ENCODE measurements at regions not wholly inside any gene's neighbourhood (a gene's known extent, or its start where the extent isn't known, plus 50 kb on each side); places are given as distances from the start of the nearest gene placed in this dataset.
A peak's percentile ranks its signal among the peaks of the same experiment; 100 is the strongest.
"Not testable (repeated sequence)": the region's sequence is repeated elsewhere in the genome, so short reads cannot be mapped to it uniquely, and the experiment has no call there.

DNA sequence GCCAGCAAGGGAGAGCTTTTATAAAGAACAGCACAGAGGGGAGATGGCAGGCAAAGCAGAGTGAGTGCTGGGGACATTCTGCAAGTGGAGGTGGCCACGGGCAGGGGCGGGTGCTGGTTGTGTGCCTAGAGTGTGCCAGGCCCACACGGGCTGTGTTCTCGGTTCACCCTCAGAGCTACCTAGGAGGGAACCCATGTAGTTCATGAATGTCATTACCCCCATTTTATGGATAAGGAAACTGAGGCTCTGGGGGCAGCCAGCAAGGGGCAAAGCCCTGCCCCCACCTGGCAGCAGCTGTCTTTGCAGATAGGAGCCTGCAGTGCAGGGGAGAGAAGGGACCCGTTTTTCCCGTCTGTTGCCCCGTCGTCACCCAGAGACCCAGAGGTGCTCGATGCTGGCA lies 85.2 kb upstream of the NCOR2 start:
- DNase-seq (ENCODE audit: low read depth): no peak

DNA sequence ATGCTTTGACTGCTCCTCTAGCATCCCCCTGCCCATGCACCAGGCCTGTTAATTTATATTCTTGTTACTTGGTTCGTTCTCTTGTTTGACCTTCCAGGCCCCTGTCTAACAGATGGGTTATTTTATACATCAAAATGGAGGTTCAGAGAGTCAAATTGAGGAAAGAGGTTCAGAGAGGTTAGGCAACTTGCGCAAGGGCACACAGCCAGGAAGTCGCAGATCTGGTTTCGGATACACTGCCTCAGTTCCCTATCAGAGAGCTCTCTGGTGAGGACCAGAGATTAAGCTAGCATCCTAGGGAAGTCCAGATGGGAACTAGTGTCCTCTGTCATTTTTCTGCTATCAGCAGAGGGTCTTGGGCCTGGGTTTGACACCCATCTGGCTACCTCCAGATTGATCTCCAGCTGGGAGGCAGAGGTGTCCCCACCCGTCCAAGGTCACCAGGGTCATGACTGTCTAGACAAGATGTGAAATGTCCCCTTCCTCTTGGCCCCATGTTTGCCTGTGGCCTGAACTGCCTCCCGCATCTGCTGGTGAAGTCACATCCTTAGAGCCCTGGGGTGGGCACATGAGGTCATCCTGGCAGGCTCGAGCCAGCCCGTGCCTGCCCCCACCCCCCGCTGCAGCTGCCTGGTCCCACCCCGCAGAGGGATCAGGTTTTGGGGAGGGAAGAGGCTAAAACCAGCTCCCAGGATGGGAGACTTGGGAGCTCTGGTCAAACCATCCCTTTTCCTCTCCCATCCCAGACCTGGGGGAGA lies 84.3 kb upstream of the NCOR2 start:
- no peak for DNase-seq (ENCODE audit: low read depth)

DNA sequence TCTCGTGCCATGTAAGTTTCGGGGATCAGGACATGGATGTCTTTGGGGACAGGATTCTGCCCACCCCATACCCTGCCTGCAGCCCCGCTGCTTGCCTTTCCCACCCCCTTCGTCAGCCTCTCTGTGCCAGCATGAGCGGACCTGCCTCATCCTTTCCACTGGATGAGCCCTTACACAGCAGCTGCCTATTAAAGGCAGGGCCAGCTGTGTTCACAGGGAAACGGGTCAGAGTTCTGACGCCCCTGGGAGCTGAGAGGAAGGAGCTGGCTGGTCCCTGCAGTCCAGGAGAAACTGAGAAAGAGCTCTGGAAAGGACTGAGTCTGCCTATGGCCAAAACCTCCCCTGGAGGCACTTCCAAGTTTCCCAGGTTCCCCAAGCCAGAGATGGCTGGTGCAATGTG lies 83.5 kb upstream of the NCOR2 start:
- no peak for DNase-seq (ENCODE audit: low read depth)

DNA sequence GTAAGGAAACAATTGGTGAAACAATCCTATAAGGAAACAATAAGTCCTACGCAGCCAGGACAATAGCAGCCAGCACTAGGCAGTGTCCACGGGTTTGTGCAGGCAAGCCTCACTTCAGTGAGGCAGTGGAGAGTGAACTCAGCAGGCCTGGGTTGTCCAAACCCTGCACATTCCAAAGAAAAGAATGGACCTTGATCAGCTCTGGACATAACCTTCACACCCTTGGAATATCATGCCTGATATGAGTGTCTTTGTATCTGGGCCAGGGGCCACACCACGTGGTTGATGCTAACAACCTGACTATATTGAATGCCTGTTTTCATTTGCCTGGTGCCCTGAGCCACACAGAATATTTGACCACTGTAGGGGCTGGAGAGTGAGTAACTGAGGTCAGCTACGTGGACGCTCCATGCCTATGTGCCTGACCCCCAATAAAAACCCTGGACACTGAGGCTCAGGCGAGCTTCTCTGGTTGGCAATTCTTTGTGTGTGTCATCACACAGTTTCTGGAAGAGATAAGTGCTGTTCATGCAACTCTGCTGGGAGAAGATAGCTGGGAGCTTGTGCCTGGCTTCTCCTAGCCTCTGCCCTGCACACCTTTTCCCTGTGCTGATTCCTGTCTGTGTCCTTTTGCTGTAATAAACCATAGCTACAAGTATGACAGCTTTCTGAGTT lies 81.4 kb upstream of the NCOR2 start:
- no peak for DNase-seq (ENCODE audit: low read depth)

DNA sequence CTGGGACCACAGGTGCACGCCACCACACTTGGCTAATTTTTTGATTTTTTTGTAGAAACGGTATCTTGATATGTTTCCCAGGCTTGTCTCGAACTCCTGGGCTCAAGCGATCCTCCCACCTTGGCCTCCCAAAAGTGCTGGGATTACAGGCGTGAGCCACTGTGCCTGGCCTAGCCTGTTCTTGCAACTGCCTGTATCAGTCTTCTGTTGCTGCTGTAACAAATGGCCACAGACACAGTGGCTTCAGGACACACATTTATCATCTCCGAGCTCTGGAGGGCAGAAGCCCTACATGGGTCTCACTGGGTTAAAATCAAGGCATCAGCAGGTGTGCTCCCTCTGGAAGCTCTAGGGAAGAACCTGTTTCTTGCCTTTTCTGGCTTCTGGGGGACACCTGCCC lies 79.9 kb upstream of the NCOR2 start:
- no peak for DNase-seq (ENCODE audit: low read depth)

DNA sequence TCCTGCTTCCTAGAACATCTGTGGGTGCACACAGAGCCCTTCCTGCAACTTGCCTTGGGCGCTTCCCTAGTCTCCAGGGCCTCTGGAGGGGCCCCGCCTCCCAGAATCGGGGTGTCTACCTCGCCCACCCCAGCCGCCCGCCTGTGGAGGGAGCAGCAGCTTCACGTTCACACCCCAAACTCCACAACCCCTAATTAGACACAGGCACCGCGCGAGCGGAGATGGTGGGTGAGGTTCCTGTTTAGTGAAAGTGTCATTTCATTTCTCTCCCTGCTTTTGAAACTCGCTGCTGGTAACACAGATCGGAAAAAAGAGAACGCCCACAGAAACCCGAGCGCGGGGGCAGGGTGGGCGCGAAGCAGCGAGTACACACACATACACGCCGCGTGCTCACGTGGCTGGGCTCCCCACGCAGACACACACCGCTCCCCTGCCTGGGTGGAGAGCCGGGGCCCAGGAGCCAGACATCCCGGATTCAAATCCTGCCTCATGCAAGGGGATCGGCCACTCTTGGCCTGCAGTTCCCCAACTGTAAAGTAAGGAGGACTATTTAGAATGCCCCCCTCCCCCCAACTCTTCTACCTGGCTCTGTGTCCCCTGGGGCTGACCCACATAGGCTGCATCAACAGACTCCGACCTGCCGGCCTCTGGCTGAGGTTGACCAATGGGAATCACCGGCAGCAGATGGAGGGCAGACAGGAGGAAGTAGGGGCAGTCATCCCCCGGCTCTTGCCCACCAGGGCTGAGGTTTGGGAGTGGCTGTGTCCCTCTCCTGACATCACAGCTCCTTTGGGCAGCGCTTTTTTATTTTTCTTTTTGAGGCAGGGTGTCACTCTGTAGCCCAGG lies 79.2 kb upstream of the NCOR2 start:
- no peak for DNase-seq (ENCODE audit: low read depth)

DNA sequence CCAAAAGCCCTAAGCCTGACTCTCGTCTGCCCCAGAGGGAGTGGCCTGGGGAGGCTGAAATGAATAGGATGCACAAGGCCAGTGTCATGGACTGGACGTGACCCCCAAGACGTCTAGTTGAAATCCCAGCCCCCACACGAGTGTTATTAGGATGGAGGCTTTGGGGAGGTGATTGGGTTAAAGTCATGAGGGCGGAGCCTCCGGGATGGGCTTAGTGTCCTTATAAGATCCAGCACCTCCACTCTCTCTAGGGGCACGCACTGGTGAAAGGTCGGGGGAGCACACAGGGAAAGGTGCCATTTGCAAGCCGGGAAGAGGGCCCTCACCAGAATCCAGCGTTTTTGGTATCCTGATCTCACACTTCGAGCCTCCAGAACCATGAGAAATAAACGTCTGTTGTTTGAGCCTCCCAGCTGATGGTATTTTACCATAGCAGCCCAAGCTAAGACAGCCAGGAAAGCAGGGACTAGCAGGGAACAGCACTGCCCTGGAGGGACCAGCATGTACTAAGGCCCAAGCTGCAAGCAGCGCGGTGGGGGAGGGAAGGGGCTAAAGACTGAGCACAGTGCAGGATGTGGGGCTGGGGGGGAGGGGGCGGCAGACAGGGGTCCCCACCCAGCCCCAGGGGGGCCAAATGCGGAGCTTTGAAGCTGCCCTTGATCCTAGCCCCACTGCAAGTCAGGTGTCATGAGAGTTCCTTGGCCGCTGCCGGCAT lies 78.3 kb upstream of the NCOR2 start:
- no peak for DNase-seq (ENCODE audit: low read depth)

DNA sequence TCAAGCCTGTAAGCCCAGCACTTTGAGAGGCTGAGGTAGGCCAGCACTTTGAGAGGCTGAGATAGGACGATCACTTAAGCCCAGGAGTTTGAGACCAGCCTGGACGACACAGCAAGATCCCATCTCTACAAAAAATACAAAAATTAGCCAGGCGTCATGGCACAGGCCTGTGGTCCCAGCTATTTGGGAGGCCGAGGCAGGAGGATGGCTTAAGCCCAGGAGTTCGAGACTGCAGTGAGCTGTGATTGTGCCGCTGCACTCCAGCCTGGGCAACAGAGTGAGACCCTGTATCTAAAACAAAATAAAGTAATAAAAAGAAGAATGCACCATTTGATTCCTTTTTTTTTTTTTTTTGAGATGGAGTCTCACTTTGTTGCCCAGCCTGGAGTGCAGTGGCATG lies 76.4 kb upstream of the NCOR2 start:
- not testable (repeated sequence) for DNase-seq (ENCODE audit: low read depth)

DNA sequence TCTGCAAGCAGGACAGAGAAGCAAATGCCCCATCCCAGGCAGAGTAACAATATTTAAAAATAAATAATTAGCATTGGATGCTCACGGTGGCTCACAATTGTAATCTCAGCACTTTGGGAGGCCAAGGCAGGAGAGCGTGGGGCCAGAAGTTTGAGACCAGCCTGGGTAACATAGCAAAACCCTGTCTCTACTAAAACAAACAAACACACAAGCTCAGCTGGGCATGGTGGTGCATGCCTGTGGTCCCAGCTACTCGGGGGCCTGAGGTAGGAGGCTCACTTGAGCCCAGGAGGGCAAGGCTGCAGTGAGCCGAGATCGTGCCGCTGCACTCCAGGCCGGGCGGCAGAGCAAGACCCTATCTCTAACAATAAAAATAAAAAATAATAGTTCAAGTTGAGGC lies 74.7 kb upstream of the NCOR2 start:
- no peak for DNase-seq (ENCODE audit: low read depth)

DNA sequence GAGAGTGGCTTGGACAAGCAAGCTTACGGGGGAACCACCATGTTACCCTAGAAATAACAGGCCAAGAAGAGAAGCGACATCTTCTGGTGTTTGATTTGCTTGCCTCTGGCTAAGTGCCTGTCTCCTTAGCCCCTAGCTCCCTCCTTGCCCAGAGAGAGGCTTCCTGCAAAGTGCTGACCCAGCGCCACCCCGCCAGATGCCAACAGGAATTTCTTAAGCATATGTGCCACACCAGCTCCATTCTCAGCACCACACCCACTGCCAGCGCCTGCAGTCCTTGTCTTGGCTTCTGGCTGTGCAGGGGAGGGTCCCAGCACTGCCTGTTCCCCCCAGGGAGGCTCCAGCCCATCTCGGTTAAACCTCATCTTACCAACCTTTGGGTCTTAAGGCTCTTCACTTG lies 74.2 kb upstream of the NCOR2 start:
- DNase-seq (ENCODE audit: low read depth): no peak

DNA sequence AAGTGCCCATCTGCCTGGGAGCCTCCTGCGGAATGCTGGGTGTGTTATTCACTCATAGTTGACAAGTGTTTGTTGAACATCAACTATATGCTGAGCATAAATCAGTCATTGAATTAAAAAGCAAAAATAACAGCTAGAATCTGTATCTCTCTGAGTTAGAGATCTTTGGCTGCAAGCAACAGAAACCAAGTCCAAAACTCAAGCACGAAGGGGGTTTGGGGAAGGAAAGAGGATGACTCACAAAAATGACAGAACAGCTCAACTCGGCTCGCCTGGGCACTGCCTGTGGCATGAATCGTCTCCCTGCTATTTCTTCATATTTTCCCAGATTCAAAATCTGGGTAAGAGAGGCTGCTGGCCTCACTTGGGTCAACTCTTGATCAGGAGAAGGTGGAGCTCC lies 72.6 kb upstream of the NCOR2 start:
- DNase-seq (ENCODE audit: low read depth): peak; percentile 60

DNA sequence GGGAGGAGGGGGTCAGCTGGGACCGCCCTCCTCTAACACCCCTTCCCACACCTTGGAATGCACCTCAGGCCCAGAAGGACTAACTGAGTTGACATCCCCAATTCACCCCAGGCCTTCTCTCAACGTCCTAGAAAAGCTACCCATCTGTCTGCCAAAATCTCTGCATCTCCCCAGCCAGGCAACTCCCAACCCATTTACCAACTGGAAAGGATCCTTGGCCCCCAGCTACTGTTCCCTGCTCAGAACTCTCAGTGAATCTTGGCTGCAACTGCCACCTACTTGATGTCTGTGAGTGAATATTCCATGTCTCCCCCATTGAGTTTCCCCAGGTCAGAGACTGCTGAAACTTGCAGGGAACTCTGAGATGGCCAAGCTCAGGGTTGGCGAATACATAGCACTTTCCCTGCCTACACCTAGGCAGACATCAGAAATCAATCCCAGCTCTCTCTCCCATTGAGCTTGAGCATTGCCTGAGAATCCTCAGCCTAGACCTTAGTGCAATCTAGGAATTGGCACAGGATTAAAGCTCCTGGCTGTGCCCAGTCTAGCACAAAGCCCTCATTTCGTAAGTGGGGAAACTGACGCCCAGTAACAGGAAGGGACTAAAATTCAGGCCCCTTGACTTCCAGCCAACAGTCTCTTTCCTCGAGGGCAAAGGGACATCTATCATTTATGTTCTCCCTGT lies 71.9 kb upstream of the NCOR2 start:
- no peak for DNase-seq (ENCODE audit: low read depth)

DNA sequence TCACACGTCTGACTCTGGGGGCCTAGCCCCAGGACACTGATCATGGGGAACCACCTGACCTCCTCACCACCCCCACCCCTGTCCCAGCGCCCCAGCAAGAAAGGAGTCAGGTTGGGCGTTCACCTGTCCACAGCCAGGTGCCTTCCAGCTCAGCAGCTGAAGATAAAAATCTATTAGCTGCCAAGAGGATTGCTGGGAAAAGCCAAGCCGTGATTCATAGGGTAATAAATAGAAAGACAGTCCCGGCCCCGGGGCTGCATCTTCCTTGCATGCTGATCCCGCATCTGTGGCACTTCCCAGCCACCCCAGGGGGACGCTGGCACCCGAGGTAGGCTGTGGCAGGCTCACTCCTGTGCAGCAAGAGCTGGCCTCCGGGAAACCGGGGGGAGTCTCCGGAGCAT lies 70.2 kb upstream of the NCOR2 start:
- peak; percentile 11 for DNase-seq (ENCODE audit: low read depth)

DNA sequence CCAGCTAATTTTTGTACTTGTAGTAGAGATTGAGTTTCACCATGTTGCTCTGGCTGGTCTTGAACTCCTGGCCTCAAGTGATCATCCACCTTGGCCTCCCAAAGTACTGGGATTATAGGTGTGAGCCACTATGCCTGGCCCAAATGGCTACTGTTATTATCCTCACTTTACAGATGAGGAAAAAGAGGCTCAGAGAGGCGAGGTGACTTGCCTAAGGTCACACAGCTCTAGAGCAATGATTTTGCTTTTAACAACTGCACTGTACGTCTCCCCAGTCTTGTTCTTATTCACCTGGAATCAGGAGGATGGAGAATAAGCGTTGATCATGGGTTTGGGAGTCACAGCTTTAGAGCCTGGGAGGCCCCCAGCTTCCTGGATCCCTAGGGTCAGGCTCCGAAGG lies 69.8 kb upstream of the NCOR2 start:
- DNase-seq (ENCODE audit: low read depth): no peak

DNA sequence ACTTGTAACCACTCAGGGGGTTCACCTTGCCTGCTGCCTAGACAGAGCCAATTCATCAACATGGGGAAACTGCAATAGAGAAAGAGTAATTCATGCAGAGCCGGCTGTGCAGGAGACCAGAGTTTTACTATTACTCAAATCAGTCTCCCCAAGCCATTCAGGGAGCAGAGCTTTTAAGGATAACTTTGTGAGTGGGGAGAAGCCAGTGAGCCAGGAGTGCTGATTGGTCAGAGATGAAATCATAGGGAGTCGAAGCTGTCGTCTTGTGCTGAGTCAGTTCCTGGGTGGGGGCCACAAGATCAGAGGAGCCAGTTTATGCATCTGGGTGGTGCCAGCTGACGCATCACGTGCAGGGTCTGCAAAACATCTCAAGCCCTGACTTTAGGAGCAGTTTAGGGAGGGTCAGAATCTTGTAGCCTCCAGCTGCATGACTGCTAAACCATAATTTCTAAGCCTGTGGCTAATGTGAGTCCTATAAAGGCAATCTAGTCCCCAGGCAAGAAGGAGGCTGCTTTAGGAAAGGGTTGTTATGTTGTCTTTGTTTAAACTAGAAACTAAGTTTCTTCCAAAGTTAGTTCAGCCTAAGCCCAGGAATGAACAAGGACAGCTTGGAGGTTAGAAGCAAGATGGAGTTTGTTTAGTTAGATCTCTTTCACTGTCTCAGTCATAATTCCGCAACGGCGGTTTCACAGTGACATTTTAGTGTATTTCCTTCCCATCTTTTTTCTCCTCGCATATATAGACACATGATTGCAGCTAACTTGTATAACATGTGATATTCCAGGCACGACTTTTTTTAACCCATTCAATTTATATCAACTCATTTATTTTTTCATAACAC lies 68.9 kb upstream of the NCOR2 start:
- peak; percentile 44 for DNase-seq (ENCODE audit: low read depth)

DNA sequence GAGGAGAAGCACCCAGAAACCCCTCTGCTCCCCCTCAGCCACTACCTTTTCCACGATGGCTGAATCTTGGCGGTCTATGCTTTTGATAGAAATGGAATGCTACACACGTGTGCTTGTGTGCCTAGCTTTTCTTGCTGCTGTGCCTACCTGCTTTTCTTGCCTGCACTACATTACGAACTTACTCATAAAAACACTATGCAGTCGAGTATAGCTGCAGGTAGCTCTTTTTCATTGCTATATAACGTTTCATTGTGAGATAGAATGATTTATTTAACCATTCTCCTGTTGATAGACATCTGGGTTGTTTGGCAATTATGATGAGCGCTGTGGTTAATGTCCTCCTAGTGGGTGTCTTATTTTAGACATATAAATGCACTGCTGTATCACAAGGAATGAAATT lies 67.9 kb upstream of the NCOR2 start:
- DNase-seq (ENCODE audit: low read depth): no peak

DNA sequence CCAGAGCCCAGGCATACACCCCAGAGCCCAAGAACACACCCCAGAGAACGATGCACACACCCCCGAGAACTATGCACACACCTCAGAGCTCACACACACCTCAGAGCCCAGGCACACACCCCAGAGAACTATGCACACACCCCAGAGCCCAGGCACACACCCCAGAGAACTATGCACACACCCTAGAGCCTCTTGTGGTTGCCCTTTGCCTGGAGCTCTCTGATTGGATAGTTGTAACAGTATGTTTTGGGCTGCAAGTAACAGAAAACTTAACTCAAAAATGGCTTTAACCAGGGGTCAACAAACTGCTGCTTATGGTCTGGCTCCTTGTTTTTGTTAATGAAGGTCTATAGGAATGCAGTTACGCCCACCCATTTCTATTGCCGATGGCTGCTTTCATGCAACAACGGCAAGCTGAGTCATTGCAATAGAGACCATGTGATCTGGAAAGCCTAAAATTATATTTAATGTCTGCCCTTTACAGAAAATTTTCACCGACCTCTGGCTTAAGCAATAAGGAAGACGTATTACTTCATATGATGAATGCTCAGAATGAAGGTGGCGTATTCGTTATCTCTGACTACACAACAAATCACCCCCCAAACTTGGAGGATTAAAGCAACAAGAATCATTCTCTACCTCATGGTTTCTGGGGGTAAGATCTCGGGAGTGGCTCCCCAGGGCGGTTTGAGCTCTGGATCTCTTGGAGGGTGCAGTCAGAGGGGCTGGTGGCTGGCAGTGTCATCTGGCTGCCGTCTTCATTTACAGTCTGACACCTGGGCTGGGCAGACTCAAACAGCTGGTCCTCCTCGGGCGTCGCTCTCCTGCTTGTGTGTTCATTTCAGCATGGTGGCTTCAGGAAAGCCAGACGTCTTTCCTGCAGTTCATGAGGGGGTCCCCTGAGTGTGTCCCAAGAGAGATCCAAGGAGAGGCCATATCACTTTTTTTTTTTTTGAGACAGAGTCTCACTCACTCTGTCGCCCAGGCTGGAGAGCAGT lies 66.3 kb upstream of the NCOR2 start:
- peak; percentile 16 for DNase-seq (ENCODE audit: low read depth)

DNA sequence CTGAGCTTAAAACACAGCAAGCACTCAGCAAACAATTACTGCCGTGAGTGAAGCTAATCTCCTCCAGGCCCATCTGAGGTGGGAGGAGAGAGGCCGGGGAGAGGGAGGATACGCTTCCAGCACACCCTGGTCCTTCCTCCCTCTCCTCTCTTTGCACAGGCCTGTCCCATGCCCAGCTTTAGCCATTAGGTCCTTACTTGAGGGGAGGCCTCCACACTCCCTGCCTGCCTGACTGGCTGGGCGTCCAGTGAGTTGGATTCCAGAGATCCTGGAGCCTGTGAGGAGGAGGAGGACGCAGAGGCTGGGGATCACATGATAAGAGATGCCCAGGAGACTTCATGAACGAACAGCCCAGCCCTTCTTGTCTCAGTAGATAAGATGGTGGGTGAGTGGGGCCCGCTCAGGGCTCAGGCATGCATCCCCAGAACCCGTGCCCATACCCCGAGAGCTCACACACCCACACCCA lies 65.1 kb upstream of the NCOR2 start:
- DNase-seq (ENCODE audit: low read depth): no peak

DNA sequence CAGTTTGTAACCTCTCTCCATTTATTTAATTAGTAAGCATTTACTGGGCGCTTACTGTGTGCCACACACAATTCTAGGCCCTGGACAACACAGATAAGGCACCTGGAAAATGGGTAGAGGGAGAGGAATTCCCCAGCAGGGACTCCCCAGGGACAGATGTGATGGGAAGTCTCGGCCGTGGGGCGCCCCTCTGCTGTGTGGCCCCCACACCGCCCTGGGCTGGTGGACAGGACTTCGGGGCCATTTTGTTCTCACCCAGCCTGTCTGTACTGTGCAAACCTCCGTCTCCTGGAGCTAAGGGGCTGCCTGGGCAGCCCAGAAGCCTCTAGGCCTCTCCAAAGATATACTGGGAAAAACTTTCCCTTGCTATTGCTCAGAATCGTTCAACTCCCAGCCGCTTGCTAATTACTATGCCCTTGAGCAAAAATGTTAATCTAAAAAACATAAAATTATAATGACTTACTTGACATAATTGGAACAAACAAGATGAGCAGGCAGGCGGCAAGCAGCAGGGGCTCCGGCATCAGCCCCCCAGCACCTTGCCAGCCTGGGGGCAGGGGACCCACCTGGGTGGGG lies 64.4 kb upstream of the NCOR2 start:
- DNase-seq (ENCODE audit: low read depth): no peak
